LNCaP clone FGC (cell line): ENCODE measurements at regions not wholly inside any gene's neighbourhood (a gene's known extent, or its start where the extent isn't known, plus 50 kb on each side); places are given as distances from the start of the nearest gene placed in this dataset.
A peak's percentile ranks its signal among the peaks of the same experiment; 100 is the strongest.

Source experiments
- DNase-seq: peaks from one replicate; pipeline ENCODE4 v3.0.0-alpha.2; 2011; ENCODE audit warnings: low read depth
- H3K4me3 ChIP-seq: 2 replicates; pipeline ENCODE4 v1.5.1; 2011; ENCODE audit warnings: mild to moderate bottlenecking, low read depth, low read length, control low read depth
- CTCF ChIP-seq: IDR thresholded peaks from 2 replicates; pipeline ENCODE4 v1.5.1; 2012; ENCODE audit warnings: mild to moderate bottlenecking; ENCODE audit not compliant: control insufficient read depth, insufficient read depth; ENCODE audit errors: extremely low read depth

DNA sequence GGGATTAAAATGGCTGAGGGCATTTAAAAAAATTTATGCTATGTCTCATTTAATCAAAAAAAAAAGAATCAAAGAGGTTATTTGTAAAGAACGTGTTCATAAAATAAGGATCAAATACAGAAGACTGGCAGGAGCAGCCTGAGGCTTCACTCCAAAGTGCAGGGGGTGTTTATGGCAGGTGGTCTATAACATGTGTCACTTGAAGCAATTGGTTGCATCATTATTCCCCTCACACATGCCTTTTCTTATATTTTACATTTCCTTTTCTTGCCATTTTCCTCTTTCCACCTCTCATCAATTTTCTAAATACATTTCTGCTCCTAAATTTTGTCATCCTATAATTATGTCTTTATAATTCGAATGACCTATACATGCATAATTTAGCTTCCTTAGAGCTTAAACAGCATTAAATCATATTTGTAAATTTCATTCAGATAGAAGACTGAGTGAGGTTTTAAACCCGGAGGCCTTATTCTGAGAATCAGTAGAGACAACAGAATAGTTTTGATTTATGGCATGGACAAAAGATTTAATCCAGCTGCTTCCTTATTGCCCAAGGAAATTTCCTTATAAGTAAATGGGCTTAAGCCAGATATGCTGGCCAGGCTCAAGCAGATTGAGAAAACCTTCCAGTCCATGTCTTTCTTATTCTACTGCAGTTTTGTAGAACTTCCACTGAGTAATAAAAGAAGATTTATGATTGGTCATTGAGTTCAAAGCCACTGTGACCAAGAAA lies 322.8 kb downstream of the TGFB2 start:
- DNase-seq: no peak
- no peak overlapping the region for H3K4me3 ChIP-seq
- TF ChIP-seq CTCF: no peak

GRCh38 chr1:218669431-218669830 lies 324.3 kb downstream of the TGFB2 start:
- no peak for DNase-seq
- no peak for TF ChIP-seq CTCF
- H3K4me3 ChIP-seq: no peak overlapping the region

GRCh38 chr1:218670875-218671274 lies 325.7 kb downstream of the TGFB2 start:
- H3K4me3 ChIP-seq: no peak overlapping the region
- TF ChIP-seq CTCF: no peak
- no peak for DNase-seq

GRCh38 chr1:218671573-218671972 lies 326.4 kb downstream of the TGFB2 start:
- peak; percentile 35 for DNase-seq
- no peak overlapping the region for H3K4me3 ChIP-seq
- TF ChIP-seq CTCF: no peak

DNA sequence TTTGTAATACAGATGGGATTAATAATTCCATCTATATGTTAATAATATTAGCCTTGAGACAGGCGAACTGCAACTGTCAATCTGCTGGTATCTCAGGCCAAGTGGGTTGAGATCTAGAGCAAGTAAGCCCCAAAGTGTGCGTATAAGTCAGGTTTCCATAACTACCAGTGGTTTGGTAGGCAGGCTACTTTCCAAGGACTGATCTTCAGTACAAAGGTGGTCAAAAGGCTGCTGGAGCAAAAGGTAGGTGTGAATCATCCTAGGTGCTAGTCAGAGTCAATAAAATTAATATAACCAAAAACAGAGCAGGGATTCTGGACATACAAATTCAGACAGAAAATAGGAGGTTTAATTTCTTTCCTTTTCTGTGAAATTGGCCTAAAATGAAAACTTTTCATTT lies 328.0 kb downstream of the TGFB2 start:
- TF ChIP-seq CTCF: no peak
- H3K4me3 ChIP-seq: no peak overlapping the region
- DNase-seq: no peak

DNA sequence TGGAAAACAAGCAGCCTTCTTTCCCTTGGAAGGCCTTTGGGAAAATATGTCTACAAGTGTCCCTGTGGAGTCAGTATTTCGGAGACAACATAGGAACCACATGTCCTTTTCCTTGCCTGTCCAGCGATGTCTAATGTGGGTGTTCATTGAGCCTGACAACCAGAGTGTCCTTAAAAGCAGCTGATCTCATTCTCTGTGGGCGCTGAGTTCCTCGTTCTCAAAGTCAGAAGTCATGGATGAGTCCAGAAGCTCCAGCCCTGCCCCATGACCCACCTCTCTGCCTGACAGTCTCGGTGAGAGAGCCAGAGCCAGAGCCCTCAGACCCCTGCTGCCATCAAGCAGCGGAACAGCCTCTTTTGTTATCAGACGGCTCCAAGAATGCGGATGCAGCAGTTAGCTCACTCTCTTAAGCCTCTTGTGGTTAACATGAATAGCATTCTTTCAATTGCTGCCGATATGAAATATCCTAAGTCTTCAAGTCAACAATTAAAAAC lies 329.2 kb downstream of the TGFB2 start:
- TF ChIP-seq CTCF: no peak
- no peak overlapping the region for H3K4me3 ChIP-seq
- no peak for DNase-seq

DNA sequence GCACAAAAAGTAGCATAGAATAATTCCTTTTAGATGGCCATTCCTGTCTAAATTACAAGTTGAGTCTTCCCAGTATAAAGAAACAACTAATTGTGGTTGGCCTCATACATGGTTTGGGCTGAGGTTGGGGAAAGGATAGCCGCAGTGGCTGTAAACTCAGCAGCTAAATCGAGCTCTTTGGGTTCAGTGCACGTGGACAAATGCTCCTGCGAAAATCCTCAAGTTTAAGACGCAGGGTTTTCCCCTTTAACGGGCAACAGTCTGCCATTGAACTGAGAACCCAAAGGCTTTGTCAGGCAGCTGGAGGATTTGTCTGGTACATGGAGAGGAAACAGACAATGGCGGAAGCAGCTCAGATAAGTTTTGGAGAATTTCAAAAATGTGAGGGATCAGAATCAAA lies 331.9 kb downstream of the TGFB2 start:
- no peak for DNase-seq
- H3K4me3 ChIP-seq: no peak overlapping the region
- no peak for TF ChIP-seq CTCF
